ENCODE measurements at regions not wholly inside any gene's neighbourhood (a gene's known extent, or its start where the extent isn't known, plus 50 kb on each side); places are given as distances from the start of the nearest gene placed in this dataset.

GRCh38 chr18:67359873-67360838 is 156.4 kb downstream of the DSEL start:
- Histone ChIP-seq H3K27me3 (no peaks in the 10 kb centered on the region), H3K4me1 (peaks cover 0 to 16% of the 10 kb centered on the region in 2 donors), H3K9me3 (no peaks in the 10 kb centered on the region), H3K4me3 (peak overlapping the region; percentile 4 to 43 (median 24)), H3K36me3 (no peaks in the 10 kb centered on the region), H3K27ac (peak overlapping the region; percentile 61 to 83 (median 76))
- ATAC-seq = peak; percentile 99
- intact Hi-C loops (cut with DNase I; ENCODE audit: low total_unique reads) (loop anchor here (10.0 kb wide), 1 partner anchor 155 kb away; the partner anchor contains the start of gene DSEL), in situ Hi-C loops (cut with MboI; ENCODE audit: low sequenced_read_pairs in 4 of 4) (no loop called here)
- TF ChIP-seq CTCF (IDR thresholded peaks at IDR 0.05 in 4 of 5, conservative IDR thresholded peaks at IDR 0.05 in 1 of 5) = no peak
- TF ChIP-seq POLR2A (IDR thresholded peaks at IDR 0.05) = no peak
- DNase-seq = peak; percentile 53 to 77

- no peak for TF ChIP-seq CTCF (IDR thresholded peaks at IDR 0.05 in 4 of 5, conservative IDR thresholded peaks at IDR 0.05 in 1 of 5)
- no peak for TF ChIP-seq POLR2A (IDR thresholded peaks at IDR 0.05)
These were observed 157.6 kb downstream of the DSEL start for GRCh38 chr18:67358947-67359346.

GRCh38 chr18:67354692-67355091 is 161.8 kb downstream of the DSEL start:
- Histone ChIP-seq H3K4me1 (peaks cover 0 to 5% of the 10 kb centered on the region in 2 donors), H3K36me3 (no peaks in the 10 kb centered on the region), H3K9me3 (no peaks in the 10 kb centered on the region), H3K4me3 (no peak overlapping the region), H3K27me3 (no peaks in the 10 kb centered on the region), H3K27ac (no peak overlapping the region)
- no peak for DNase-seq
- TF ChIP-seq POLR2A (IDR thresholded peaks at IDR 0.05) = no peak
- TF ChIP-seq CTCF (IDR thresholded peaks at IDR 0.05 in 4 of 5, conservative IDR thresholded peaks at IDR 0.05 in 1 of 5) = no peak
- no peak for ATAC-seq
- intact Hi-C loops (cut with DNase I; ENCODE audit: low total_unique reads) (loop anchor here (10.0 kb wide), 1 partner anchor 160 kb away; the partner anchor contains the start of gene DSEL), in situ Hi-C loops (cut with MboI; ENCODE audit: low sequenced_read_pairs in 4 of 4) (no loop called here)

More at GRCh38 chr18:67358947-67359346, 157.6 kb downstream of the DSEL start:
- Histone ChIP-seq H3K4me3 (no peak overlapping the region), H3K4me1 (peaks cover 0 to 16% of the 10 kb centered on the region in 2 donors), H3K36me3 (no peaks in the 10 kb centered on the region), H3K27me3 (no peaks in the 10 kb centered on the region), H3K9me3 (no peaks in the 10 kb centered on the region), H3K27ac (peak overlapping the region in 1 of 4 donors; percentile 79)
- in situ Hi-C loops (cut with MboI; ENCODE audit: low sequenced_read_pairs in 4 of 4) (no loop called here), intact Hi-C loops (cut with DNase I; ENCODE audit: low total_unique reads) (loop anchor here (10.0 kb wide), 1 partner anchor 156 kb away; the partner anchor contains the start of gene DSEL)
- DNase-seq (no peak), ATAC-seq (no peak)

GRCh38 chr18:67354091-67354490 is 162.4 kb downstream of the DSEL start:
- in situ Hi-C loops (cut with MboI; ENCODE audit: low sequenced_read_pairs in 4 of 4) = no loop called here
- Histone ChIP-seq H3K4me3 (no peak overlapping the region), H3K4me1 (no peaks in the 10 kb centered on the region), H3K9me3 (no peaks in the 10 kb centered on the region), H3K27me3 (no peaks in the 10 kb centered on the region), H3K27ac (no peak overlapping the region), H3K36me3 (no peaks in the 10 kb centered on the region)
- DNase-seq = no peak
- no peak for TF ChIP-seq CTCF (IDR thresholded peaks at IDR 0.05 in 4 of 5, conservative IDR thresholded peaks at IDR 0.05 in 1 of 5)
- TF ChIP-seq POLR2A (IDR thresholded peaks at IDR 0.05) = no peak
- intact Hi-C loops (cut with DNase I; ENCODE audit: low total_unique reads) = loop anchor here (10.0 kb wide), 1 partner anchor 161 kb away; the partner anchor contains the start of gene DSEL
- no peak for ATAC-seq

Measured in gastrocnemius medialis (tissue), 4 donors.